ENCODE measurements at regions not wholly inside any gene's neighbourhood (a gene's known extent, or its start where the extent isn't known, plus 50 kb on each side); places are given as distances from the start of the nearest gene placed in this dataset.

- TF ChIP-seq, protein P1, sequence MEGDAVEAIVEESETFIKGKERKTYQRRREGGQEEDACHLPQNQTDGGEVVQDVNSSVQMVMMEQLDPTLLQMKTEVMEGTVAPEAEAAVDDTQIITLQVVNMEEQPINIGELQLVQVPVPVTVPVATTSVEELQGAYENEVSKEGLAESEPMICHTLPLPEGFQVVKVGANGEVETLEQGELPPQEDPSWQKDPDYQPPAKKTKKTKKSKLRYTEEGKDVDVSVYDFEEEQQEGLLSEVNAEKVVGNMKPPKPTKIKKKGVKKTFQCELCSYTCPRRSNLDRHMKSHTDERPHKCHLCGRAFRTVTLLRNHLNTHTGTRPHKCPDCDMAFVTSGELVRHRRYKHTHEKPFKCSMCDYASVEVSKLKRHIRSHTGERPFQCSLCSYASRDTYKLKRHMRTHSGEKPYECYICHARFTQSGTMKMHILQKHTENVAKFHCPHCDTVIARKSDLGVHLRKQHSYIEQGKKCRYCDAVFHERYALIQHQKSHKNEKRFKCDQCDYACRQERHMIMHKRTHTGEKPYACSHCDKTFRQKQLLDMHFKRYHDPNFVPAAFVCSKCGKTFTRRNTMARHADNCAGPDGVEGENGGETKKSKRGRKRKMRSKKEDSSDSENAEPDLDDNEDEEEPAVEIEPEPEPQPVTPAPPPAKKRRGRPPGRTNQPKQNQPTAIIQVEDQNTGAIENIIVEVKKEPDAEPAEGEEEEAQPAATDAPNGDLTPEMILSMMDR (IDR thresholded peaks at IDR 0.05; ENCODE audit: low read length): no peak
- TF ChIP-seq EZH2 (IDR thresholded peaks at IDR 0.05; ENCODE audit: borderline replicate concordance, low read length): no peak
These were observed 53.1 kb downstream of the CYRIA start for GRCh38 chr2:16612490-16612889.
